Keratinocyte (primary cell): ENCODE measurements at regions not wholly inside any gene's neighbourhood (a gene's known extent, or its start where the extent isn't known, plus 50 kb on each side); places are given as distances from the start of the nearest gene placed in this dataset.

Experiments used
- DNase-seq: peaks from one replicate; pipeline ENCODE4 v3.0.0-alpha.2; 2011; ENCODE audit warnings: low read depth, missing footprints, low spot score
- FAIRE-seq: peaks from 2 replicates; lab custom pipeline; 2011; peaks lifted over from hg19 to GRCh38; lab: Jason Lieb, UNC
- H2AFZ ChIP-seq: 2 replicates; pipeline ENCODE4 v1.6.0; 2012; ENCODE audit warnings: low read length, control low read depth, inconsistent platforms; ENCODE audit not compliant: control insufficient read depth
- H3K27ac ChIP-seq: 2 replicates; pipeline ENCODE4 v1.5.1; 2011; ENCODE audit warnings: low read length; ENCODE audit not compliant: control insufficient read depth, insufficient read depth
- H3K27me3 ChIP-seq: 3 replicates; pipeline ENCODE4 v1.6.0; 2011; ENCODE audit warnings: low read length; ENCODE audit not compliant: control insufficient read depth, insufficient read depth; ENCODE audit errors: extremely low read depth
- H3K36me3 ChIP-seq, 2 experiments: 2 replicates in 1 of 2; 3 replicates in 1 of 2; pipeline ENCODE4 v1.5.1; 2011; ENCODE audit warnings: low read length in 2 of 2, mild to moderate bottlenecking in 1 of 2; ENCODE audit not compliant: control insufficient read depth in 2 of 2, insufficient read depth in 2 of 2; ENCODE audit errors: extremely low read depth in 1 of 2
- H3K4me1 ChIP-seq: 3 replicates; pipeline ENCODE4 v1.5.1; 2011; ENCODE audit warnings: low read length; ENCODE audit not compliant: control insufficient read depth, insufficient read depth; ENCODE audit errors: extremely low read depth
- H3K4me2 ChIP-seq: 3 replicates; pipeline ENCODE4 v1.6.0; 2011; ENCODE audit warnings: low read depth, low read length; ENCODE audit not compliant: control insufficient read depth, insufficient read depth; ENCODE audit errors: extremely low read depth
- H3K4me3 ChIP-seq, 3 experiments: fragments of 200-600 bp in 1 of 3; sonication (generic) in 1 of 3; 2 replicates in 2 of 3; 3 replicates in 1 of 3; pipeline ENCODE4 v1.5.1; 2011 to 2016; ENCODE audit warnings: low read length in 3 of 3, mild to moderate bottlenecking in 3 of 3, control low read depth in 2 of 3, inconsistent platforms in 1 of 3, low read depth in 1 of 3, mixed read lengths in 1 of 3, mixed run types in 1 of 3, moderate library complexity in 1 of 3; ENCODE audit not compliant: control insufficient read depth in 2 of 3, insufficient read depth in 2 of 3; ENCODE audit errors: extremely low read depth in 1 of 3
- H3K79me2 ChIP-seq: 2 replicates; pipeline ENCODE4 v1.6.0; 2012; ENCODE audit warnings: low read length; ENCODE audit not compliant: control insufficient read depth, insufficient read depth
- H3K9ac ChIP-seq: 3 replicates; pipeline ENCODE4 v1.6.0; 2011; ENCODE audit warnings: low read length; ENCODE audit not compliant: control insufficient read depth, insufficient read depth; ENCODE audit errors: extremely low read depth
- H3K9me1 ChIP-seq: 3 replicates; pipeline ENCODE4 v1.6.0; 2011; ENCODE audit warnings: low read length; ENCODE audit not compliant: control insufficient read depth, insufficient read depth; ENCODE audit errors: extremely low read depth
- H3K9me3 ChIP-seq: 2 replicates; pipeline ENCODE4 v1.5.1; 2012; ENCODE audit warnings: low read depth, low read length; ENCODE audit not compliant: control insufficient read depth
- H4K20me1 ChIP-seq: 3 replicates; pipeline ENCODE4 v1.6.0; 2011; ENCODE audit warnings: low read length; ENCODE audit not compliant: control insufficient read depth, insufficient read depth; ENCODE audit errors: extremely low read depth
- EZH2 ChIP-seq: IDR thresholded peaks from one replicate; pipeline ENCODE4 v1.6.1; 2012; ENCODE audit warnings: inconsistent platforms, mild to moderate bottlenecking, low read length, moderate library complexity
- dilution Hi-C: fragments of 300-500 bp; cut with MboI; formaldehyde crosslinking; loops from one replicate; pipeline ENCODE4 v1.7.0; 2020; ENCODE audit warnings: low sequenced_read_pairs; ENCODE audit not compliant: extremely low pct_ligation_motif_present
- TF ChIP-seq, protein P1 (sequence below), 3 experiments: IDR thresholded peaks in 1 of 3; conservative IDR thresholded peaks in 1 of 3; optimal IDR thresholded peaks in 1 of 3; 2 replicates in 2 of 3; 3 replicates in 1 of 3; pipeline versions ENCODE3 to v1.5.1; 2011; ENCODE audit warnings: low read length in 3 of 3, mild to moderate bottlenecking in 3 of 3, moderate library complexity in 2 of 3, control low read depth in 1 of 3, inconsistent platforms in 1 of 3; ENCODE audit not compliant: insufficient read depth in 2 of 3; ENCODE audit errors: extremely low read depth in 1 of 3

- Histone ChIP-seq H3K27ac (no peak overlapping the region), H3K36me3 (no peaks in the 10 kb centered on the region), H2AFZ (no peak overlapping the region), H3K9ac (no peak overlapping the region), H3K27me3 (no peaks in the 10 kb centered on the region), H3K9me3 (peaks cover 4% of the 10 kb centered on the region), H3K9me1 (no peaks in the 10 kb centered on the region), H3K4me2 (no peak overlapping the region), H4K20me1 (no peaks in the 10 kb centered on the region), H3K4me1 (no peaks in the 10 kb centered on the region), H3K4me3 (no peak overlapping the region), H3K79me2 (no peaks in the 10 kb centered on the region)
- FAIRE-seq, result no peak
- dilution Hi-C loops, result no loop called here
- no peak for DNase-seq
- no peak for TF ChIP-seq EZH2
- TF ChIP-seq, protein P1, sequence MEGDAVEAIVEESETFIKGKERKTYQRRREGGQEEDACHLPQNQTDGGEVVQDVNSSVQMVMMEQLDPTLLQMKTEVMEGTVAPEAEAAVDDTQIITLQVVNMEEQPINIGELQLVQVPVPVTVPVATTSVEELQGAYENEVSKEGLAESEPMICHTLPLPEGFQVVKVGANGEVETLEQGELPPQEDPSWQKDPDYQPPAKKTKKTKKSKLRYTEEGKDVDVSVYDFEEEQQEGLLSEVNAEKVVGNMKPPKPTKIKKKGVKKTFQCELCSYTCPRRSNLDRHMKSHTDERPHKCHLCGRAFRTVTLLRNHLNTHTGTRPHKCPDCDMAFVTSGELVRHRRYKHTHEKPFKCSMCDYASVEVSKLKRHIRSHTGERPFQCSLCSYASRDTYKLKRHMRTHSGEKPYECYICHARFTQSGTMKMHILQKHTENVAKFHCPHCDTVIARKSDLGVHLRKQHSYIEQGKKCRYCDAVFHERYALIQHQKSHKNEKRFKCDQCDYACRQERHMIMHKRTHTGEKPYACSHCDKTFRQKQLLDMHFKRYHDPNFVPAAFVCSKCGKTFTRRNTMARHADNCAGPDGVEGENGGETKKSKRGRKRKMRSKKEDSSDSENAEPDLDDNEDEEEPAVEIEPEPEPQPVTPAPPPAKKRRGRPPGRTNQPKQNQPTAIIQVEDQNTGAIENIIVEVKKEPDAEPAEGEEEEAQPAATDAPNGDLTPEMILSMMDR (optimal IDR thresholded peaks at IDR 0.05 in 1 of 3, IDR thresholded peaks at IDR 0.05 in 1 of 3, conservative IDR thresholded peaks at IDR 0.05 in 1 of 3; ENCODE audit: extremely low read depth in 1 of 3, insufficient read depth in 2 of 3, low read length in 3 of 3), result no peak
Observed at GRCh38 chr20:52422574-52423336, 231.2 kb upstream of the ZFP64 start.

- H3K36me3 ChIP-seq, result no peaks in the 10 kb centered on the region
- dilution Hi-C loops, result no loop called here
- no peaks in the 10 kb centered on the region for H3K79me2 ChIP-seq
- no peak overlapping the region for H3K27ac ChIP-seq
- no peaks in the 10 kb centered on the region for H3K9me1 ChIP-seq
- no peaks in the 10 kb centered on the region for H4K20me1 ChIP-seq
- DNase-seq (no peak), FAIRE-seq (no peak)
- TF ChIP-seq, protein P1 (optimal IDR thresholded peaks at IDR 0.05 in 1 of 3, IDR thresholded peaks at IDR 0.05 in 1 of 3, conservative IDR thresholded peaks at IDR 0.05 in 1 of 3; ENCODE audit: extremely low read depth in 1 of 3, insufficient read depth in 2 of 3, low read length in 3 of 3), result no peak
- no peak for TF ChIP-seq EZH2
- H3K4me2 ChIP-seq, result no peak overlapping the region
- no peak overlapping the region for H2AFZ ChIP-seq
- no peaks in the 10 kb centered on the region for H3K4me1 ChIP-seq
- no peaks in the 10 kb centered on the region for H3K27me3 ChIP-seq
- H3K4me3 ChIP-seq, result no peak overlapping the region
- H3K9me3 ChIP-seq, result peaks cover 4% of the 10 kb centered on the region
- H3K9ac ChIP-seq, result no peak overlapping the region
Observed at GRCh38 chr20:52420805-52421204, 229.2 kb upstream of the ZFP64 start.
